Fibroblast of lung (primary cell): ENCODE measurements at regions not wholly inside any gene's neighbourhood (a gene's known extent, or its start where the extent isn't known, plus 50 kb on each side); places are given as distances from the start of the nearest gene placed in this dataset.

Experiments used
- CTCF ChIP-seq, 2 donors: IDR thresholded peaks in 1 of 2; conservative IDR thresholded peaks in 1 of 2; 1 replicate in 1 of 2; 2 replicates in 1 of 2; pipeline ENCODE4 v1.5.1; 2011 to 2012; ENCODE audit warnings: low read length in 2 of 2, control low read depth in 1 of 2, inconsistent platforms in 1 of 2, low read depth in 1 of 2, mild to moderate bottlenecking in 1 of 2
- EZH2 ChIP-seq: IDR thresholded peaks from 2 replicates; pipeline ENCODE4 v1.5.1; 2012; ENCODE audit warnings: low read length, control low read depth, mild to moderate bottlenecking; ENCODE audit errors: missing control alignments

DNA sequence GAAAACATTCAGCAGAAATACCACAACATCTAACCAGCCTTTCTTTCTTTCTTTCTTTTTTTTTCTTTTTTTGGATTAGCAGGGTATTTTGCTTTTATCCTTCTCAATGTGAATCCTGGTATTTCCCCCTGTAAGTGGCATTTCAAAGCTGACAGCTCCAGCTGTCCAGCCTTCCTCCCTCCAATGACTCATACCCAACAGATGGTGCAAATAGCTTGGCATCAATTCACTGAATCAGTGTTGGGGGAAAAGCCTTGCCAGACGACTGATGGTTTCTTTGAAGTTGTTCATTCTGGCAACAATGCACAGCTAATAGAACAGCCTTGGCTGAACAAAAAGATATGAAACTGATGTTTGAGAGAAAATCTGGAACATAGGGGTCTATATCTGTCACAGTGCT is 316.8 kb upstream of the STEAP1 start:
- no peak for TF ChIP-seq CTCF (conservative IDR thresholded peaks at IDR 0.05 in 1 of 2, IDR thresholded peaks at IDR 0.05 in 1 of 2; ENCODE audit: low read depth in 1 of 2, low read length in 2 of 2)
- TF ChIP-seq EZH2 = no peak
